ENCODE measurements at regions not wholly inside any gene's neighbourhood (a gene's known extent, or its start where the extent isn't known, plus 50 kb on each side); places are given as distances from the start of the nearest gene placed in this dataset.

- TF ChIP-seq CTCF (IDR thresholded peaks at IDR 0.05) (no peak), KDM1A (IDR thresholded peaks at IDR 0.05; ENCODE audit: low read depth) (no peak)
Measured at GRCh38 chr7:106768324-106768751, 96.7 kb upstream of the PIK3CG start.

Data from A549 (cell line).